UCSD-AML1 (cell line): ENCODE measurements at regions not wholly inside any gene's neighbourhood (a gene's known extent, or its start where the extent isn't known, plus 50 kb on each side); places are given as distances from the start of the nearest gene placed in this dataset.
"Not testable (repeated sequence)": the region's sequence is repeated elsewhere in the genome, so short reads cannot be mapped to it uniquely, and the experiment has no call there.

Experiments used
- DNase-seq: peaks from one replicate; lab custom pipeline; 2025; ENCODE audit not compliant: unreplicated experiment; lab: John Stamatoyannopoulos, UW

GRCh38 chr2:40043641-40044040 lies 264.6 kb upstream of the THUMPD2 start:
- DNase-seq, result no peak

GRCh38 chr2:40043191-40043590 lies 264.1 kb upstream of the THUMPD2 start:
- DNase-seq, result no peak

DNA sequence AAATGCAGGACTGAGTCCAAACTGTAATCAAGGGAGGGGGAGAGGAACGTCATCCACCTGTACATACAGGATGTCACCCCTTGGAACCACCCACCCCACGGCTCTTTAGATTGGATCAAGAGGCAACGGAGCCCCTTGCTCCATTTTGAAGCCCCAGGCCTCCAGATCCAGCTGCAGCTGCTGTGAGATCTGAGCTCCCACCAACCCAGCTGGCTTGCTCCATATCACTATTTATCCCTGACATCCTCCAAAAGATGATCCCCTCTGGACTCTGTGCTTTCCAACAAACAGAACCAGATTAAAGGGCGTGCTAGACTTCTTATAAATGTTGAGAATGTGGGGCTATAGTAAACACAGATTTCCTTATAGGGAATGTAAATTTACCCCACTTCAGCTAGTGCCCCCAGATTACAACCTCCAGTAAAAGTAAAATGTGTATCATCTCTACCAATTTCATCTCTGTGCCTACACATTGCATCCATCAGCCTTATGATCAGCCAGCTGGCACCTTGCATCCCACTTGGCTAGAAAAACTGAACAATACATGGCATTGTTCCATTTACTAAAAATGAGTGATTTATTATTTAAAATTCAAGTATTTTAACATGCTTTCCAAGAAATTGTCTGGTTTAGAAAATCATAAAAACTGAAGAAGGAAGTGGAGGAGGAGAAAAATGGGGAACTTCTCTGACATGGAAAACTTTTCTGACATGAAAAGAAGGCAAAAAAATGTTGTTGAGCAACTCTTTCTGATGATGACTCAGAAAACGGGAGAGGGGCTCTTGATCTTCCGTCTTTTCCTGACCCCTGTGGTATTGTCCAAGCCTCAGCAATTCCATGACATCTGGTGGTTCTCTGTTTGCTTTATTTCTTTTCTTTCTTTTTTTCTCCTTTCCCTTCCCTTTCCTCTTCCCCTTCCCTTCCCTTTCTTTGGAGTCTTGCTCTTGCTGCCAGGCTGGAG lies 262.6 kb upstream of the THUMPD2 start:
- DNase-seq, result no peak

DNA sequence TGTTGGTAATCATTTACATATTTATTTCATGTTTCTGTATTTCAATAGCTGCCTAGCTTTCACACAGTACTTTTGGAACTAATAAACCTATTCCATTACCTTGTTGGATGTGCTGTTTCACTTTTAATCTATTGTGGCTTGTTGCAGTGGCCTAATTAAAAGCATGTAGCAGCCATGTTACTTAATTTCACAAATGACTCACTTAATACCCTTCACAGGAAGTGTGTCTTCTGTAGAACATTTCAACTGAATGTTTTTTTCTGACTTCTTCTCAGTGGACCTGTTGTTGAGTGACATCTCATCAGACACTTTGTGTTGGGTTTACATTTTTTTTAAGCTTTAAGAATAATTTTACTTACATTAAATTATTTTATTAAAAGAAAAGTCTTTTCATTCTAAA lies 260.5 kb upstream of the THUMPD2 start:
- no peak for DNase-seq

- DNase-seq, result no peak
Observed at GRCh38 chr2:40038646-40039045, 259.6 kb upstream of the THUMPD2 start.

DNA sequence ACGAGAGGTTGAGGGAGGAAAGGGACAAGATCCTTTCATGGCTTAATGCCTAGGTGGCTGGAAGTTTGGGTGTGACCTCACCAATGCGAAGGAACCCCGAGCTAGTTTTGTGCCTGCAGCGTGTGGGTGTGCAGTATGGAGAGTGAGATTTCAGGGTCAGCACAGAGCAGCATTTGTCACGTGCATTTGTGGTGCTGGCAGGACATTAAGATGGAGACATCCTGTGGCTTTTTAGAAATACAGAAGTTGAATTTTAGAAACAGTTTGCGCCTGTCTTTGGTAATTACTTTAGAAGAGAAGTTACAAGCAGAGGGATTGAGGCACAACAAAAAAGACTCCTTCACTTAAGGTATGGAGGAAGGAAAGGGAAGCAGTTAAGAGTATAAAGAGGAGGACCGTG lies 258.2 kb upstream of the THUMPD2 start:
- DNase-seq, result peak; percentile 42

DNA sequence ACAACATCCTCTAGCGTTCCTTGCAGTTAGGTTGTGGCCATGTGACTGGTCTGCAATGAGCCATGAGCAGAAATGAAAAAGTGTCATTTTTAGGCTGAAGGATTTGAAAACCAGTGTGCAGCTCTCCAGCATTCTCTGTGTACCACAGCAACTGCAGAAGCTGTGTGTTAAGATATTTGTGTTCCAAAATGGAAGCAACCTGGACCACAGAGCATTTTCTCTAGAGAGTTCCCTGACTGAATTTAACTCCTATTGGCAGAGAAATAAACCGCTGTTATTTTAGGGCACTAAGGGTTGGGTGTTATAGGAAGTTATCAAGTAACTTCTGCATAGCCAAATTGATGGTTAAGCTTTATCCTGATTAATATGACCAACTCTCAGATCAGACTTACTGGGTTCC lies 257.2 kb upstream of the THUMPD2 start:
- no peak for DNase-seq

GRCh38 chr2:40034801-40035200 lies 255.7 kb upstream of the THUMPD2 start:
- DNase-seq, result no peak

DNA sequence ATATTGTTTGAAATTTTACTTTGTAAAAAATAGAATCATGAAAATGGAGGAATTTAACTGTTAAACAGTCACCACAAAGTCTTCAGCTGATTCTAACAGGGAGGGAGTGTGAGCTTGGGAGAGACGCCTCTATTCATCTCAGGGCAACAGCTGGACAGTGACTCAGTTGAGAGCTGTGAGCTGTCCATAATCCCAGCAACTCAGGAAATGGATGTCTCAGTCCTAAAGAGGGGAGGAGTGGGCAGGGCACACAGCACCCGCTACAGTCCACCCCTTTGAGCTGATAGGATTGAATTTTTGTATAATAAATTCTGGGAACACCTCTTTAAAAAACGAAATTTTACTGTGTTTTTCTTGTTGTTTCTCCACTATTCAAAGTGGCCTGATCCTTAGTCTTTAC lies 255.1 kb upstream of the THUMPD2 start:
- DNase-seq, result no peak

DNA sequence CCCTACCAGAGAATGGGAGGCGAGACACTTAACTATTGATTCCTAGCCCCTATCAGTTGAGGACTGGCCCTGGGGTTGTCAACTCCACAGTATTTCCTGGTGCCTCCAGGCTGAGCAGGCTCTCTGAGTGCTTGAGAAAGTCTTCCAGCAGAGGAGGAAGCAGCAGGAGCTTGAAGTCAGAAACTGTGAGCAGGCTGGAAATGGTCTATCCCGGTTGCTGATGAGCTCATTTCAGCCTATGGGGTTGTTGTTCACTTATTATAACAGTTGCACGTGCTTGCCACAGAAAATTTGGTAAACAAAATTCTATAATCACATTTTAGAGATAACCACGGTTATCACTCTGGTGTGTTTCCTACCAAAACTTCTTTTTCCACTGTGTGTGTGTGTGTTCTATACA lies 254.7 kb upstream of the THUMPD2 start:
- DNase-seq, result no peak

DNA sequence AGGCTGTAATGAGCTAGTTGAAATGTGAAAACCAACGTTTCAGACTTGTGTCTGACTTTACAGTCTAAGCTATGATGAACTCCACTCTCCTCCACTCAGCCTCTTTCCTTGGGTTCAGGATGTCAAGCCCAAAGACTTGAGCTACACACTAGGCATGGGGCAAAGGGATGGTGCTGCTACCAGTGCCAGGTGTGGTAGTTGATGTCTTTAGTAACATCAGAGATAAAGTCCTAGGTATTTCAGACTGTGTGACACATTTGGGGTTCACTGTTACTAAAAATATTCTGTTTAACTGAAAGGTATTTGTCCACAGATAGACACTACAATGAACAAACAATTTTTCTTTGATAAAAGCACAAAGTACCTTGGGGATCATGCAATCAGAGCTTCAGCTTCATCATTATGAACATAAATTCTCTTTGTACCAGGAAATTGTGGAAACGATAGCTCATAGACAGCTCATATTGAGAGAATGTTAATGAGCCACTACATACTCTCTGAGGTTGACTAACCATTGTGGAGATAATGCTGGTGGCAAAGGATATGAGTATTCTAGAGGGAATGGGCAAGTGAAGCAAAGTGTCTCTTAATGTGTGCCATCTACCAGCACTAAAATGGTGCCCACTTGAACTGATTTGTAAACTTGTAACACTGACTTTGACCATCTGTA lies 253.7 kb upstream of the THUMPD2 start:
- DNase-seq, result no peak

- no peak for DNase-seq
Observed at GRCh38 chr2:40030456-40030975, 251.5 kb upstream of the THUMPD2 start.

DNA sequence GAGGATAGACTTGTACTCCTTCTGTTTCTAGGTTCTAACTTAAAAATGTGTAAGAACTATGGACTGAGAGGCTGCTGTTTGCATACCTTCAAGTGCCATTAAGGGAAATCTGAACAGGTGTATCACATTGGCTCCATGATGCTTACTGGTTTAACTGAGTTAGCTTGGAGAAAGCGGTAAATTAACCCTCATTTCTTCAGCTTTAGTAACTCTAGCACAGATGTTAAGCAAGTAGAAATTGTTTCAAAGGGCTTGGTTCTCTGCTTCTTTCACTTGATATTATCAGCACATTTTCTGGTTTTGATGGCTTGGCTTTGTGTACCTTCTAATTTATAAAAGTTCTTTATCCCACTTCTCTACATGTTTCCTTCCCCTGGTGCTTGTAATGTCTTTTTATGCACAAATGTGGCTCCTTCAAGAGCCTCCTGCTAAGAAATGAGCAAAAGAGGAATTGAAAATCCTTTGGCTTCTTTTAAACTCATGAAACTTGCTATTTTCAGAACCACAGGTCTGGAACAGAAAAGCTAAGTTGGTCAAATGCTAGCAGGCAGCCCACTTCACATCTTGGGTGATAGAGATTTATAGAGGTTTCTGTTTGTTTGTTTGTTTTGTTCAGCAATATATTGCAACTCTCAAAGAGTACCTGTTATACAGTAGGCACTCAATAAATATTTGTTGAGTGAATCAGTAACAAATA lies 249.9 kb upstream of the THUMPD2 start:
- no peak for DNase-seq

DNA sequence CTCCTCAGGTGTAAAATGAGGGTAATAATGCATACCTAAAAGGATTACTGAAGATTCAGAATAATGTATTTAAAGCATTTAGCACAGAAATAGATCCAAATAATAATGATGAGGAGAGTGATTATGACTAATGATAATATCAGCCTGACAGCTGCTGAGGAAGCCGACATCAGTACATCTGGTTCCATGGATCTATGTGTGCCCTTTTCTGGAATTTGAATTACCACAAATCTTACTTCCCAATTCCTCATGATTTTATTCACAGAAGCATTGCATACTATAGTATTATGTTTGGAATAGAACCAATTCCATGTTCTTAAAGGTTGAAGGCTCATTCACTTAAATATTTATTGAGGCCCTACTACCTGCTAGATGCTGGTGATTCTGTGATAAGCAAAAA lies 248.9 kb upstream of the THUMPD2 start:
- no peak for DNase-seq

- DNase-seq, result not testable (repeated sequence)
Observed at GRCh38 chr2:40025276-40025675, 246.2 kb upstream of the THUMPD2 start.

GRCh38 chr2:40020997-40021396 lies 241.9 kb upstream of the THUMPD2 start:
- DNase-seq, result no peak

DNA sequence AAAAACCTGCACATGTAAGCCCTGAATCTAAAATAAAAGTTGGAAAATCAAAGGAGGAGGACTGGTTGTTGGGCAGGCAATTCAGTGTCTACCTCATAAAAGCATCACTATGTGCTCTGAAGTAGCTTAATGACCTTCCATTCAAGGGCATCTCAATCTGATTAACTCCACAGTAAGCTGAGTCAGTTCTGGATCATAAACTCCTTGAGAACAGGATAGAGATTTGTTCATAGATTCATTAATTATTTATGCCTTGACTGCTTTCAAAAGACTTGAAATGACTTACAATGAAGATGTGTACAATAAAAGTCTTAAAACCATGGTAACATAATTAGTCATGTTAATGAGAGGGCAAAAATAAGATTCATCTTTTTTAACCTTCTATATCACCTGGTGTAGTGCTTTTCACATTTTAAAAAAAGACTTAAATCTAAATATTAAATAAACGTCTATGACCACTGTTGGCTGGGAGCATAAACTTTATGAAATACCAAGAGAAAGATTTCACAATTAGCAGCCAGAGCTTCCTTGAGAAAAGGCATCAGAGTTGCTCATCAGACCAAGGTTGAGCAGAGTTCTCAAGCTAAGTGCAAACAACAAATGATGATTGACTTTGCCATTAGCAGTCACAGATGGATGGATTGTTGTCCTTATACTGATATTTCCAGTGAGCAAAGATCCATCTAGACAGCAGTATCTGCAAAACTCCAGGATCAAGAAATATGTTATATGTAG lies 237.3 kb upstream of the THUMPD2 start:
- no peak for DNase-seq

DNA sequence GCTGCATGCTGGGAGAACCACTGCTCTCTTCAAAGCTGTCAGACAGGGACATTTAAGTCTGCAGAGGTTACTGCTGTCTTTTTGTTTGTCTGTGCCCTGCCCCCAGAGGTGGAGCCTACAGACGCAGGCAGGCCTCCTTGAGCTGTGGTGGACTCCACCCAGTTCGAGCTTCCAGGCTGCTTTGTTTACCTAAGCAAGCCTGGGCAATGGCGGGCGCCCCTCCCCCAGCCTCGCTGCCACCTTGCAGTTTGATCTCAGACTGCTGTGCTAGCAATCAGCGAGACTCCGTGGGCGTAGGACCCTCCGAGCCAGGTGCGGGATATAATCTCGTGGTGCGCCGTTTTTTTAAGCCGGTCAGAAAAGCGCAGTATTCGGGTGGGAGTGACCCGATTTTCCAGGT lies 234.9 kb upstream of the THUMPD2 start:
- DNase-seq, result not testable (repeated sequence)

GRCh38 chr2:40004336-40004735 lies 225.3 kb upstream of the THUMPD2 start:
- DNase-seq, result no peak

GRCh38 chr2:40002339-40002738 lies 223.3 kb upstream of the THUMPD2 start:
- DNase-seq, result no peak

- DNase-seq, result no peak
Observed at GRCh38 chr2:39999864-40000263, 220.8 kb upstream of the THUMPD2 start.
